ENCODE measurements at regions not wholly inside any gene's neighbourhood (a gene's known extent, or its start where the extent isn't known, plus 50 kb on each side); places are given as distances from the start of the nearest gene placed in this dataset.

DNA sequence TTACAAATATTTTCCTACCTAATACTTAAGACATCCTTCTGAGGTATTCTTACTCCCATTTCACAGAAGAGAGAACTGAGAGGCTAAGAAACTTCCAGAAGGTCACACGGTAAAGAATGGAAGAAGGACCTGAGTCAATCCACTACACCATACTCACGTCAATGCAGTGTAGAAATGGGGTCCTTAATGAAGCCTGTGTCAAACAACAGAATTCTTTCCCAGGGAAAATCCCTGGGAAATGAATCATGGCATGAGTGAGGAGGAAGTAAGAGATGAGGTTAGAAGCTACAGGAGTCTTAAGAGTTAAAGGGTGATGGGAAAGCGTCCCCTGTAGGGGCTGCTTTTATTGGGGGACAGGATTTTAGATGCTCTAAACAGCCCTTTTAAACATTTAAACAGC lies 147.9 kb downstream of the C11orf91 start:
- Mint-ChIP-seq H3K4me3 (no peak overlapping the region), H3K4me1 (no peaks in the 10 kb centered on the region), H3K9me3 (no peaks in the 10 kb centered on the region), H3K36me3 (no peaks in the 10 kb centered on the region), H3K27me3 (peaks cover 28% of the 10 kb centered on the region), H3K27ac (no peak overlapping the region)
- DNase-seq: no peak

DNA sequence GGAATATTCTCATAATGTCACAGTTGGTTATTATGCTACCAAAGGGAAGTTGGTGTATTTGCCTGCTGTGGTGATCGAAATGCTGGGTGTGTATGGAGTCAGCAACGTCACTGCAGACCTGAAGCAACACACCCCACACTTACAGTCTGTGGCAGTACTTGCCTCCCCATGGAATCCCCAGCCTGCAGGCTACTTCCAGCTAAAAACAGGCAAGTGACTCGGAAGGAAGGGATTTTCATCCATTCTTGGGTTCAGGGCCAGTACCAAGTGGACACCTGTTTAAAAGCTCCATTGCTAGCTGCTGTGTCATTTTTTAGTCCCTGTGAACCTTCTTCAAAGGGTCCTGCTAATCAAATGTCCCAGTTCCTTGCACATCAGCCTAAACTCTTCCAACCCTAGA lies 149.6 kb downstream of the C11orf91 start:
- Mint-ChIP-seq H3K36me3 (no peaks in the 10 kb centered on the region), H3K9me3 (no peaks in the 10 kb centered on the region), H3K4me1 (no peaks in the 10 kb centered on the region), H3K27ac (no peak overlapping the region), H3K4me3 (no peak overlapping the region), H3K27me3 (peaks cover 33% of the 10 kb centered on the region)
- no peak for DNase-seq

DNA sequence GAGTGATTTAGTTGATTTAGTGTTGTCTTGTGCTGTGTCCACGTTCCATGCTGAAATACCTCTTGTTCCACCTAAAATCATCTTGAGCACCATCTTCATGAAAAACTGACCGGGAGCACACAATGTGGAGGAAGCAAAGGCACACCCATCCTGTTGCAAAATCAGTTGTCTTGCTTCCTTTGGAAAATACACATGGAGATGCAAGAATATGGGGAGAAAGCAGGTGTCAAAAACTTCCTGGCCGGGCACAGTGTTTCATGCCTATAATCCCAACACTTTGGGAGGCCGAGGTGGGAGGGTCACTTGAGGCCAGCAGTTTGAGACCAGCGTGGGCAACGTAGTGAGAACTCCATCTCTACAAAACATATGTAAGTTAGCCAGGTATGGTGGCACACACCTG lies 151.1 kb downstream of the C11orf91 start:
- no peak for DNase-seq
- Mint-ChIP-seq H3K4me1 (no peaks in the 10 kb centered on the region), H3K27me3 (peaks cover 29% of the 10 kb centered on the region), H3K36me3 (no peaks in the 10 kb centered on the region), H3K9me3 (no peaks in the 10 kb centered on the region), H3K27ac (no peak overlapping the region), H3K4me3 (no peak overlapping the region)

DNA sequence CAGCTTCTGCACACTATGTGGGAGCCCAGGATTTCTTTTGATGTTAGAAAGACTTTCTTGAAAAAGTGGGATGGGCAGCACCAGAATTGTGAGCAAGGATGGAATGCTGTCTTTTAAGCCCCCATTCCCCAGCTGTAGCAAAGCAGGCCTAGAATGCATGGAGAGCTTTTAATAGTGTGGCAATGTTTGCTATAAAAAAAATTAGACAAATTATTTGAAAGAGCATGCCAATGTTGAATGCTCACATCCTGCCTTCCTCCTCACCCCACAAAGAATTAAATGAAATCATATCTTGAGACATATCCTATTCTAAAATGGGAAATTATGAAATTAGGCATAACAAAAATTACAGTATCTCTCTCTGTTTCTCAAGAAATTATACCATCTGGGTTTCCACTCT lies 154.7 kb downstream of the C11orf91 start:
- H3K27me3 Mint-ChIP-seq: peaks cover 35% of the 10 kb centered on the region
- no peaks in the 10 kb centered on the region for H3K4me1 Mint-ChIP-seq
- H3K9me3 Mint-ChIP-seq: no peaks in the 10 kb centered on the region
- no peak overlapping the region for H3K4me3 Mint-ChIP-seq
- no peak for DNase-seq
- H3K36me3 Mint-ChIP-seq: no peaks in the 10 kb centered on the region
- H3K27ac Mint-ChIP-seq: no peak overlapping the region

DNA sequence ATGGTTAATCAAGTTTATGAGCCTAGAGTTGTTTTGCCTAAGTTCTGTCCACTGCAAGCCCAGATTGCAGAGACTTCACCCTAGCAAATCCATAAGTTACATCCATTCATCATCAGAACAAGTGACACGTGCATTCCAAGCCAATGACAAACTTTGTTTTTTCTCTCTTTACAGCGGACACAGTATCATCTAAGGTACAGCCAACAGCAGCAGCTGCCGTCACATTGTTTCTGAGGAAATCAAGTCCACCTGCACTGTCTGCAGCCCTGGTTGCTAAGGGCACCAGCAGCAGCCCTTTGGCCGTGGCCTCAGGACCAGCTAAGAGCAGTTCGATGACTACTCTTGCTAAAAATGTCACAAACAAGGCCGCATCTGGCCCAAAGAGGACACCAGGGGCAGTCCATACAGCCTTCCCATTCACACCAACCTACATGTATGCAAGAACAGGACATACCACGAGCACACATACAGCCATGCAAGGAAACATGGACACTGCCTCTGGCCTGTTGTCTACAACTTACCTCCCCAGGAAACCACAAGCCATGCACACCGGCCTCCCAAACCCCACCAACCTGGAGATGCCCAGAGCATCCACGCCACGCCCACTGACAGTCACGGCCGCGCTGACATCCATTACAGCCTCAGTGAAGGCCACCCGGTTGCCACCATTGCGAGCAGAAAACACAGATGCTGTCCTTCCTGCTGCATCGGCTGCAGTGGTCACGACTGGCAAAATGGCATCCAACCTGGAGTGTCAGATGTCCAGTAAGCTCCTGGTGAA lies 155.8 kb downstream of the C11orf91 start:
- H3K27ac Mint-ChIP-seq: no peak overlapping the region
- no peaks in the 10 kb centered on the region for H3K4me1 Mint-ChIP-seq
- H3K36me3 Mint-ChIP-seq: no peaks in the 10 kb centered on the region
- no peak overlapping the region for H3K4me3 Mint-ChIP-seq
- peaks cover 39% of the 10 kb centered on the region for H3K27me3 Mint-ChIP-seq
- no peaks in the 10 kb centered on the region for H3K9me3 Mint-ChIP-seq
- no peak for DNase-seq

DNA sequence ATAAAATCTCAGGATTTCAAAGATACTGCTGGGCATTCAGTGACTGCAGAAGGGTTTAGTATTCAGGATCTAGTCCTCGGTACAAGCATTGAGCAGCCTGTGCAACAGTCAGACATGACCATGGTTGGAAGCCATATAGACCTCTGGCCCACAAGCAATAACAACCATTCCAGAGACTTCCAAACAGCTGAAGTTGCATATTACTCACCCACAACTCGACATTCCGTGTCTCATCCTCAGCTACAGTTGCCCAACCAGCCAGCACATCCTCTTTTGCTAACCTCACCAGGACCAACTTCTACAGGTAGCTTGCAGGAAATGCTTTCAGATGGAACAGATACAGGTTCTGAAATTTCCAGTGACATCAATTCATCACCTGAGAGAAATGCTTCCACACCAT lies 156.8 kb downstream of the C11orf91 start:
- Mint-ChIP-seq H3K36me3 (no peaks in the 10 kb centered on the region), H3K27ac (no peak overlapping the region), H3K27me3 (peaks cover 40% of the 10 kb centered on the region), H3K4me1 (no peaks in the 10 kb centered on the region), H3K9me3 (no peaks in the 10 kb centered on the region), H3K4me3 (no peak overlapping the region)
- DNase-seq: no peak

DNA sequence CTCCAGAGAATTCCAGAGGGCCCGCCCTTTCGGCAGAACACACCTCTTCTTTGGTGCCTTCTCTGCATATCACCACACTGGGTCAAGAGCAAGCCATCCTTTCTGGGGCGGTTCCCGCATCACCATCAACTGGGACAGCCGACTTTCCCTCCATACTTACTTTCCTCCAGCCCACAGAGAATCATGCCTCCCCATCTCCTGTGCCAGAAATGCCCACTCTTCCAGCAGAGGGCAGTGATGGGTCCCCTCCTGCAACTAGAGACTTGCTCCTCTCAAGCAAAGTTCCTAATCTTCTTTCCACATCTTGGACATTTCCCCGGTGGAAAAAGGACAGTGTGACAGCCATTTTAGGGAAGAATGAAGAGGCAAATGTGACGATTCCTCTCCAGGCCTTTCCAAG lies 157.7 kb downstream of the C11orf91 start:
- DNase-seq: peak; percentile 25
- Mint-ChIP-seq H3K4me1 (no peaks in the 10 kb centered on the region), H3K27ac (no peak overlapping the region), H3K36me3 (no peaks in the 10 kb centered on the region), H3K9me3 (no peaks in the 10 kb centered on the region), H3K27me3 (peaks cover 36% of the 10 kb centered on the region), H3K4me3 (no peak overlapping the region)

DNA sequence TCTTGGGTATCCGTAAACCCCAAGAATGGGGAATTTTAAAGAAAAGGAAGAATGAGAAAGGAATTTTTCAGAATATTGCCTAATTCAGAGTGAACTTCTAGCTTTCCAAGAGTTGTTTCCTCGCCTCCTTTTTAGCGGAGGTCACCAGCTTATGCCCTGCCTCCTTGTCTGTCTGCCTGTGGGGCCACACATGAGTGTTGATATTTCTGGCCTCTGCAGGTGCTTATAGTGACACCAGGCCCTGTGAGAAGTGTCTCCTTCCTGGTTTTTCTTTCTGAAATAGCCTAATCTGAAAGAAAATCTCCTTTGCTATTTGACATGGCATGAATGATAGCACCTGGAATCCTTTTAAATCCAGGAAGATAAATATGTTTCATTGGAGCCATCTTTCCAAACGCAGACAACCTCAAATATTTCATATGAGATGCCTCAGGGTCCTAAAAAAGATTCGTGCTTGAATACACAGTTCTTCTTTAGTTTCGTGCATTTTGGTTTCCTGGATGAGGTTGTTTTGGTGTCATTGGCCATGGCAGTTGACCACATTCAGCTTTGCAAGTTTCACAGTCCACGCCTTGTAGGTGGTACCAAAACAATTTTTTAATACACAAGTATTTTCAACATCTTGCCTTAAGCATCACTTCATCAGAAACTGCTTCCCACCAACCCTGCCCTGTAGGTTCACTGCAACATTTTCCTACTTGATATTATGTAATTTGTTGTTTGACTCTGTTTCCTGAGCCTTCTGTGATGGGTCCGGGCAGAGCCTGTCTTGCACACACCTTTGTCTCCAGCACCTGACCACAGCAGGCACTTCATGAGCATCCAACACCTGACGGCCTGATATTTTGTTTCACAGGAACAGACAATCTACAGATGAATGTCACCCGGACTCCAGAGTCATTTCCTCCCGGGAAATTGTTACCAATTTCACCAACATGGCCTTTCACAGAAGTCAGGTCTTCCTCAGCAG lies 159.4 kb downstream of the C11orf91 start:
- H3K4me3 Mint-ChIP-seq: no peak overlapping the region
- H3K27me3 Mint-ChIP-seq: peaks cover 32% of the 10 kb centered on the region
- H3K36me3 Mint-ChIP-seq: no peaks in the 10 kb centered on the region
- H3K4me1 Mint-ChIP-seq: no peaks in the 10 kb centered on the region
- H3K9me3 Mint-ChIP-seq: no peaks in the 10 kb centered on the region
- no peak for DNase-seq
- no peak overlapping the region for H3K27ac Mint-ChIP-seq

DNA sequence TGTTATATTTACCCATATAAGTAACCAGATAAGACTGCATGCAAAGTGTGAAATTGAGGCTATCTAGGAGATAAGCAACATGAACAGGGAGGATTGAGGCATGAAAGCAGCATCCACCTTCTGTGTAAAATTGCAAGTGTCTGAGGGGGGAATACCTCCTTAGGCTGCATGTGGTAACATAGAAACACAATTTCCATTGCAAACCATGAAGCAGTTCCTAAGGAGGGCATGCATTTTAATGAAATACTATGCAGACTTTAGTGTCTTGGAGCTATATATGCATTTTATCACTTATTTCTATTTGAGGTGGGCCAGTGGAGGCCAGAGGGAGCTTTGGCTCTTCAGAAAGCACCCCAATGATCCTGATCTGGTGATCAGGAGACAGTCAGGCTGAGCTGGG lies 160.2 kb downstream of the C11orf91 start:
- Mint-ChIP-seq H3K4me3 (no peak overlapping the region), H3K9me3 (no peaks in the 10 kb centered on the region), H3K27me3 (peaks cover 36% of the 10 kb centered on the region), H3K27ac (no peak overlapping the region), H3K4me1 (no peaks in the 10 kb centered on the region), H3K36me3 (no peaks in the 10 kb centered on the region)
- DNase-seq: no peak

DNA sequence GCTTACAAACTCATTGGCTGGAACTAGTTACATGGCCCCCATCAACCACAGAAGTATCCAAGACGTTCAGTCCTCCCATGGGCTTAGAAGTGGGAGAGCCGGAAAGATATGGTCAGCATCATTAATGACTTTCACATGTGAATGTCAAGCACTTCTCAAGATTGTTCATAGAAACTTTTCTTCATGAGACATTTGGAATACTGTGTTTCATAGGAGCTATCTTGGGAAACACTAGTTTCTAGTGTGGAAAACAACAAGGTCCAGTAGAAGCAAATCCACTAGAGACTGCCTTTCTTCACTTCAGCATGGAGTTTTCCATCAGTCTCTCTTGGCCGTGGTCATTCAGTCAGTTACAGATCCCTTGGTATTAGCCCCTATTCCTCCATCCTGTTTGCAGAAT lies 160.9 kb downstream of the C11orf91 start:
- Mint-ChIP-seq H3K36me3 (no peaks in the 10 kb centered on the region), H3K9me3 (no peaks in the 10 kb centered on the region), H3K4me1 (no peaks in the 10 kb centered on the region), H3K27me3 (peaks cover 38% of the 10 kb centered on the region), H3K4me3 (no peak overlapping the region), H3K27ac (no peak overlapping the region)
- no peak for DNase-seq

DNA sequence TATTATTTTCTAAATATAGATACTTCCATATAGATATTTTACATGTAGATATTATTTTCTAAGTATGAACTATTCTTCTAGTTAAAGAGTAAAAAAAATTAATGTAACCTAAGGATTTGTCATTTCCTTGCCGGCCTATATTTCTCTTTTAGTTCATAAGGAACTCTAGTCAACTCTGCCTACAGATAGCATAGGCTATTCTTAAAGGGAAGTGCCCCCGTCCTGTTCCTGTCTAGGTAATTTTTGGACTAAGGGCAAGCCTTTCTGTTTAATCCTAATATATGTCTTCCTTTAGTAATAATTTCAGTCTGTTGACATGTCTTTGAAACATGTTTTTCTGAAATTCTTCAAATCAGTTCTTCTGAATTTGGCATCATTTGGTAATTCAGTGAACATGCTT lies 161.9 kb downstream of the C11orf91 start:
- Mint-ChIP-seq H3K4me1 (no peaks in the 10 kb centered on the region), H3K27ac (no peak overlapping the region), H3K4me3 (no peak overlapping the region), H3K27me3 (peaks cover 34% of the 10 kb centered on the region), H3K36me3 (no peaks in the 10 kb centered on the region), H3K9me3 (no peaks in the 10 kb centered on the region)
- DNase-seq: no peak

DNA sequence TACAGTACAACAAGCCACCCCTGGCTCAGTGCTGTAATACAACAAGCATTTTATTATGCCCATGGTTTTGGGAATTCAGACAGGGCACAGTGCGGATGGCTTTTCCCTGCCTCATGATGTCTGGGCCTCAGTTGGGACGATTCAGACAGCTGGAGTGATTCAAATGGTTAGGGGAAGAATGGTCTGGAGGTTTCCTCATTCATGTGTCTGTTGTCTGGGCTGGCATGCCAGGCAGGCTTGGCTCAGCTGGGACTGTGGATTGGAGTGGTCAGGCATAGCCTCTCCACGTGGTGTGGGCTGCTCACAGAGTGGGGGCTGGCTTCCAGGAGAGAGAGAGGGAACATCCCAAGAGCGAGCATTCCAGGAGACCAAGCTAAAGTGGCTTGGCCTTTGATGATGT lies 164.4 kb downstream of the C11orf91 start:
- no peak overlapping the region for H3K27ac Mint-ChIP-seq
- H3K9me3 Mint-ChIP-seq: no peaks in the 10 kb centered on the region
- H3K4me1 Mint-ChIP-seq: no peaks in the 10 kb centered on the region
- no peak overlapping the region for H3K4me3 Mint-ChIP-seq
- H3K36me3 Mint-ChIP-seq: no peaks in the 10 kb centered on the region
- peaks cover 19% of the 10 kb centered on the region for H3K27me3 Mint-ChIP-seq
- DNase-seq: no peak

DNA sequence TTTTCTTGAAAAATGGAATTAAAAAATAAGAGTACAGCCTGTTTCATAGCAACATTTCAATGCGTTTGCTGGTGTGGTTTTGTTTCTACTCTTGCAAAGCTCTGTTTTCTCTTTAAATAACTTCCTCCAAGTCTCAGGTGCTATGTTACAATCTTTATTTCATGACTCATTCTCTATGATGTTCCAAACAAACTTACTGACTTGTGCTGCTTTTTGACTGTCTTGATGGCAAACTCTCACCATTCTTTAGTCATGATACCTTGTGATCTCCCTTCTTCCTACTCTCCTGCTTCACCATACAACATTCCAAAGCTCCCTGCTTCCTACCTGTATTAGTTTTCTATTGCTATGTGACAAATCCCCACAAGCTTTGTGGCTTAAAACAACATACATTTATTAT lies 166.1 kb downstream of the C11orf91 start:
- Mint-ChIP-seq H3K9me3 (no peaks in the 10 kb centered on the region), H3K4me3 (no peak overlapping the region), H3K4me1 (no peaks in the 10 kb centered on the region), H3K27ac (no peak overlapping the region), H3K36me3 (no peaks in the 10 kb centered on the region), H3K27me3 (peaks cover 13% of the 10 kb centered on the region)
- no peak for DNase-seq

DNA sequence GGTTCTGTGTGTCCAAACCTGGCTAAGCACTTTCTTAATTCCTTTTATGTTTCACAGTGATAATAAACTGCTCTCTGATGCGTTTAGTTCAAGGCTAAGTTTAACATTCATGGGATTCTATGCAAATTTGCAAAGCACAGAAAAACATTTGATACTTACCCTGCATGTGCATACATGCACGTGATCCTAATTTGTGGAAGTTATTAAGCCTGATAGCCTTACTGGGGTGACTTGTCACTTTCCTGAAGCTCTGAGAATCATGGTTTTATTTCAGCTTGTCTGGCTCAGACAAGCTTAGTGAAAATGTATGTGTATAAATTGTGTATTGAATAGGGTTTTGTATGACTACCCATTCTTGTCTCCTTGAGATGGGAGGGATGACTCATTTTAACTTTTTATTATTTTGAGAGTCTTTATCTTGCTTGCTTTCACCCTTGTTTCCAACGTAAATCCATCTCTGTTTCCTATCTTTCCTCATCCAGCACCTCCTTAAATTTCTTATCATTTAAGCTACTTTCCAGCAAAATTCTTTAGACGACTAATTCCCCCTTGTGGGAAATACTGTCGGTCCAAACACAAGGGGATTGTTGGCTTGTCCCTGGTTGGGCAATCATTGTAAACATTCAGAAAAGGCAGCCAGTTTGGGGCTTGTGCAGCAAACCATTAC lies 167.1 kb downstream of the C11orf91 start:
- no peaks in the 10 kb centered on the region for H3K36me3 Mint-ChIP-seq
- H3K27ac Mint-ChIP-seq: no peak overlapping the region
- no peak overlapping the region for H3K4me3 Mint-ChIP-seq
- H3K27me3 Mint-ChIP-seq: peaks cover 10% of the 10 kb centered on the region
- no peak for DNase-seq
- H3K4me1 Mint-ChIP-seq: no peaks in the 10 kb centered on the region
- no peaks in the 10 kb centered on the region for H3K9me3 Mint-ChIP-seq

DNA sequence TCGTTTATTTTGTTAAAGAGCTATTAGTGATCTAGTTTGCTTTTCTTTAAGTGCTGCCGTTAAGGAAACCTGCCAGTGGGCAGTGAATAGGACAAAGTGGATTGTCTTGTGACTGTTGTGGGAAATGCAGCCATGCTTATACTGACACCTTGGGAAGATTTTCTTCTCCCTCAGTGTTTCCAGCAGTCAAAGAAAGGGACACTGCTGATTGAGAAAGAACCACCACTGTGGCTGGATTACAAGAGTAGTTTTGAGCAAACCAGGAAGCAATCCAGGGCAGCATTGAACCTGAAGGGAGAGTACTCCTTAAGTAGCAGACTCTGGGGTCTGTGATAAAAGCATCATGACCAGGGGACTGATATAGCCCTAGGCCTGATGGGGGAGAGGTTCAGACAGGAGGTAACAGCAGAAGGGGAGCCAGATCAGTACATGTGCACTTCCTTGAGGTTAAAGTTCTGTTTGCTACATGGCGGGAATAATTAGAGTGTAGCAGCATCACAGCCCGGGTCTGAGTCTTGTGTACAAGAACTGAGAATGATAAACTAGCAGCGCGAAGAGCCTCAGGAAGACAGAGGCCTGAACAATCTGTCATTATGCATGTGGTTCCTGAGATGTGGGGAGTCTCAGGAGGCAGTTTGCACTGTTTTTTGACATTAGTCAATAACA lies 167.8 kb downstream of the C11orf91 start:
- Mint-ChIP-seq H3K27me3 (peaks cover 10% of the 10 kb centered on the region), H3K4me1 (no peaks in the 10 kb centered on the region), H3K4me3 (no peak overlapping the region), H3K9me3 (no peaks in the 10 kb centered on the region), H3K36me3 (no peaks in the 10 kb centered on the region), H3K27ac (no peak overlapping the region)
- DNase-seq: no peak

Data from activated naive CD8-positive, alpha-beta T cell treated with anti-CD3 and anti-CD28 coated beads for 36 hours (primary cell).